ENCODE measurements at regions not wholly inside any gene's neighbourhood (a gene's known extent, or its start where the extent isn't known, plus 50 kb on each side); places are given as distances from the start of the nearest gene placed in this dataset.
A peak's percentile ranks its signal among the peaks of the same experiment; 100 is the strongest.

- Histone ChIP-seq H3K9me3 (no peaks in the 10 kb centered on the region), H3K4me1 (no peaks in the 10 kb centered on the region), H3K27ac (no peak overlapping the region), H3K36me3 (ENCODE audit: insufficient read depth in 1 of 2, low read depth in 1 of 2) (no peaks in the 10 kb centered on the region), H3K27me3 (ENCODE audit: insufficient read depth in 3 of 3, low read length in 2 of 3) (no peaks in the 10 kb centered on the region), H3K4me3 (no peak overlapping the region)
- DNase-seq = peak; percentile 27 to 67
- intact Hi-C loops (cut with DNase I) = no loop called here
- no peak for ATAC-seq
- 64 to 74% (median 70%) methylated on average over 7 of the region's 7 CpGs for WGBS, 3 donors
- no peak for TF ChIP-seq CTCF (IDR thresholded peaks at IDR 0.05)
Measured at GRCh38 chr6:105844275-105844883, 241.8 kb upstream of the PRDM1 start.

GRCh38 chr6:105839266-105839665, 246.9 kb upstream of the PRDM1 start:
- H3K36me3 ChIP-seq (ENCODE audit: insufficient read depth in 1 of 2, low read depth in 1 of 2) = no peaks in the 10 kb centered on the region
- no peak for TF ChIP-seq CTCF (IDR thresholded peaks at IDR 0.05)

GRCh38 chr6:105838171-105838570, 248.0 kb upstream of the PRDM1 start:
- no peak for TF ChIP-seq CTCF (IDR thresholded peaks at IDR 0.05)
- H3K36me3 ChIP-seq (ENCODE audit: insufficient read depth in 1 of 2, low read depth in 1 of 2) = no peaks in the 10 kb centered on the region
- H3K9me3 ChIP-seq = no peaks in the 10 kb centered on the region
- H3K27me3 ChIP-seq (ENCODE audit: insufficient read depth in 3 of 3, low read length in 2 of 3) = no peaks in the 10 kb centered on the region
- no peak overlapping the region for H3K4me3 ChIP-seq
- no peaks in the 10 kb centered on the region for H3K4me1 ChIP-seq
- WGBS, 3 donors = 7 to 16% (median 10%) methylated on average over 1 of the region's 1 CpG
- DNase-seq = no peak
- intact Hi-C loops (cut with DNase I) = no loop called here
- no peak for ATAC-seq
- H3K27ac ChIP-seq = no peak overlapping the region

More at GRCh38 chr6:105839266-105839665, 246.9 kb upstream of the PRDM1 start:
- no peak overlapping the region for H3K4me3 ChIP-seq
- ATAC-seq = no peak
- H3K4me1 ChIP-seq = no peaks in the 10 kb centered on the region
- H3K27ac ChIP-seq = no peak overlapping the region
- intact Hi-C loops (cut with DNase I) = no loop called here
- no peaks in the 10 kb centered on the region for H3K9me3 ChIP-seq
- DNase-seq = no peak
- H3K27me3 ChIP-seq (ENCODE audit: insufficient read depth in 3 of 3, low read length in 2 of 3) = no peaks in the 10 kb centered on the region

GRCh38 chr6:105836889-105837288, 249.2 kb upstream of the PRDM1 start:
- intact Hi-C loops (cut with DNase I) = no loop called here
- no peak for TF ChIP-seq CTCF (IDR thresholded peaks at IDR 0.05)
- WGBS, 3 donors = 79 to 85% (median 83%) methylated on average over 5 of the region's 5 CpGs
- Histone ChIP-seq H3K27me3 (ENCODE audit: insufficient read depth in 3 of 3, low read length in 2 of 3) (no peaks in the 10 kb centered on the region), H3K4me3 (no peak overlapping the region), H3K36me3 (ENCODE audit: insufficient read depth in 1 of 2, low read depth in 1 of 2) (no peaks in the 10 kb centered on the region), H3K9me3 (no peaks in the 10 kb centered on the region), H3K27ac (no peak overlapping the region), H3K4me1 (no peaks in the 10 kb centered on the region)
- DNase-seq (no peak), ATAC-seq (no peak)

GRCh38 chr6:105836379-105836778, 249.8 kb upstream of the PRDM1 start:
- H3K36me3 ChIP-seq (ENCODE audit: insufficient read depth in 1 of 2, low read depth in 1 of 2) = no peaks in the 10 kb centered on the region
- no peak overlapping the region for H3K4me3 ChIP-seq
- no peak for DNase-seq
- H3K27me3 ChIP-seq (ENCODE audit: insufficient read depth in 3 of 3, low read length in 2 of 3) = no peaks in the 10 kb centered on the region
- no peak overlapping the region for H3K27ac ChIP-seq
- no peak for TF ChIP-seq CTCF (IDR thresholded peaks at IDR 0.05)
- intact Hi-C loops (cut with DNase I) = no loop called here
- no peaks in the 10 kb centered on the region for H3K4me1 ChIP-seq
- WGBS, 3 donors = 93 to 98% (median 96%) methylated on average over 5 of the region's 5 CpGs
- ATAC-seq = no peak
- H3K9me3 ChIP-seq = no peaks in the 10 kb centered on the region

Measured in psoas muscle (tissue), 7 donors.